ENCODE measurements at regions not wholly inside any gene's neighbourhood (a gene's known extent, or its start where the extent isn't known, plus 50 kb on each side); places are given as distances from the start of the nearest gene placed in this dataset.

- TF ChIP-seq CTCF (IDR thresholded peaks at IDR 0.05) (no peak), ZFX (IDR thresholded peaks at IDR 0.05; ENCODE audit: borderline replicate concordance) (no peak)
Measured at GRCh38 chr2:65715323-65715722, 282.9 kb upstream of the SPRED2 start.
